Activated naive CD8-positive, alpha-beta T cell treated with anti-CD3 and anti-CD28 coated beads for 36 hours (primary cell): ENCODE measurements at regions not wholly inside any gene's neighbourhood (a gene's known extent, or its start where the extent isn't known, plus 50 kb on each side); places are given as distances from the start of the nearest gene placed in this dataset.

ENCODE experiments used
- DNase-seq: peaks from one replicate; pipeline ENCODE4 v3.0.0; 2021
- H3K27ac Mint-ChIP-seq: one replicate; pipeline ENCODE4 v1.8.0; 2022; ENCODE audit warnings: mild to moderate bottlenecking, moderate library complexity, mixed read lengths
- H3K27me3 Mint-ChIP-seq: one replicate; pipeline ENCODE4 v1.8.0; 2022; ENCODE audit warnings: mild to moderate bottlenecking, mixed read lengths
- H3K36me3 Mint-ChIP-seq: one replicate; pipeline ENCODE4 v1.8.0; 2021; ENCODE audit warnings: mild to moderate bottlenecking, mixed read lengths
- H3K4me1 Mint-ChIP-seq: one replicate; pipeline ENCODE4 v1.8.0; 2021; ENCODE audit warnings: mixed read lengths
- H3K4me3 Mint-ChIP-seq: one replicate; pipeline ENCODE4 v1.8.0; 2022; ENCODE audit warnings: mild to moderate bottlenecking, moderate library complexity, mixed read lengths
- H3K9me3 Mint-ChIP-seq: one replicate; pipeline ENCODE4 v1.8.0; 2022; ENCODE audit warnings: mixed read lengths

- no peaks in the 10 kb centered on the region for H3K27me3 Mint-ChIP-seq
- DNase-seq = peak; percentile 1
- H3K9me3 Mint-ChIP-seq = peaks cover 2% of the 10 kb centered on the region
- no peaks in the 10 kb centered on the region for H3K4me1 Mint-ChIP-seq
- H3K27ac Mint-ChIP-seq = no peak overlapping the region
- no peaks in the 10 kb centered on the region for H3K36me3 Mint-ChIP-seq
- H3K4me3 Mint-ChIP-seq = no peak overlapping the region
These were observed 490.0 kb downstream of the TXNL1 start for GRCh38 chr18:56148373-56148772.

GRCh38 chr18:56146565-56146964 is 491.8 kb downstream of the TXNL1 start:
- Mint-ChIP-seq H3K4me1 (no peaks in the 10 kb centered on the region), H3K4me3 (no peak overlapping the region), H3K27me3 (no peaks in the 10 kb centered on the region)

GRCh38 chr18:56142001-56142400 is 496.4 kb downstream of the TXNL1 start:
- no peak overlapping the region for H3K27ac Mint-ChIP-seq
- no peaks in the 10 kb centered on the region for H3K27me3 Mint-ChIP-seq
- no peak overlapping the region for H3K4me3 Mint-ChIP-seq
- H3K9me3 Mint-ChIP-seq = no peaks in the 10 kb centered on the region
- H3K36me3 Mint-ChIP-seq = no peaks in the 10 kb centered on the region
- DNase-seq = no peak
- H3K4me1 Mint-ChIP-seq = no peaks in the 10 kb centered on the region

More at GRCh38 chr18:56146565-56146964, 491.8 kb downstream of the TXNL1 start:
- no peak for DNase-seq
- Mint-ChIP-seq H3K9me3 (peaks cover 2% of the 10 kb centered on the region), H3K27ac (no peak overlapping the region), H3K36me3 (no peaks in the 10 kb centered on the region)

- Mint-ChIP-seq H3K4me1 (no peaks in the 10 kb centered on the region), H3K4me3 (no peak overlapping the region), H3K9me3 (no peaks in the 10 kb centered on the region), H3K27ac (no peak overlapping the region), H3K27me3 (no peaks in the 10 kb centered on the region), H3K36me3 (no peaks in the 10 kb centered on the region)
- DNase-seq = no peak
These were observed 498.6 kb downstream of the TXNL1 start for GRCh38 chr18:56139792-56140254.

GRCh38 chr18:56139372-56139771 is 499.0 kb downstream of the TXNL1 start:
- no peak overlapping the region for H3K27ac Mint-ChIP-seq
- no peaks in the 10 kb centered on the region for H3K36me3 Mint-ChIP-seq
- H3K27me3 Mint-ChIP-seq = no peaks in the 10 kb centered on the region

GRCh38 chr18:56136105-56136504 is 502.3 kb downstream of the TXNL1 start:
- no peak for DNase-seq
- Mint-ChIP-seq H3K9me3 (peaks cover 2% of the 10 kb centered on the region), H3K4me1 (no peaks in the 10 kb centered on the region), H3K27me3 (no peaks in the 10 kb centered on the region), H3K4me3 (no peak overlapping the region), H3K36me3 (no peaks in the 10 kb centered on the region), H3K27ac (no peak overlapping the region)

More at GRCh38 chr18:56139372-56139771, 499.0 kb downstream of the TXNL1 start:
- DNase-seq = no peak
- no peaks in the 10 kb centered on the region for H3K4me1 Mint-ChIP-seq
- no peak overlapping the region for H3K4me3 Mint-ChIP-seq
- no peaks in the 10 kb centered on the region for H3K9me3 Mint-ChIP-seq

- no peaks in the 10 kb centered on the region for H3K4me1 Mint-ChIP-seq
- no peaks in the 10 kb centered on the region for H3K27me3 Mint-ChIP-seq
- no peaks in the 10 kb centered on the region for H3K36me3 Mint-ChIP-seq
- H3K27ac Mint-ChIP-seq = no peak overlapping the region
- no peak for DNase-seq
- H3K4me3 Mint-ChIP-seq = no peak overlapping the region
- peaks cover 2% of the 10 kb centered on the region for H3K9me3 Mint-ChIP-seq
These were observed 507.9 kb downstream of the TXNL1 start for GRCh38 chr18:56130481-56130880.

GRCh38 chr18:56128153-56128791 is 510.1 kb downstream of the TXNL1 start:
- H3K36me3 Mint-ChIP-seq = no peaks in the 10 kb centered on the region
- no peak overlapping the region for H3K27ac Mint-ChIP-seq
- no peaks in the 10 kb centered on the region for H3K27me3 Mint-ChIP-seq
- peaks cover 2% of the 10 kb centered on the region for H3K9me3 Mint-ChIP-seq
- H3K4me1 Mint-ChIP-seq = no peaks in the 10 kb centered on the region
- no peak for DNase-seq
- H3K4me3 Mint-ChIP-seq = no peak overlapping the region

- no peak for DNase-seq
- Mint-ChIP-seq H3K4me1 (no peaks in the 10 kb centered on the region), H3K4me3 (no peak overlapping the region), H3K27me3 (no peaks in the 10 kb centered on the region), H3K36me3 (no peaks in the 10 kb centered on the region), H3K9me3 (peaks cover 2% of the 10 kb centered on the region), H3K27ac (no peak overlapping the region)
These were observed 510.9 kb downstream of the TXNL1 start for GRCh38 chr18:56127322-56128099.

- DNase-seq = no peak
- no peaks in the 10 kb centered on the region for H3K4me1 Mint-ChIP-seq
- H3K4me3 Mint-ChIP-seq = no peak overlapping the region
- H3K27me3 Mint-ChIP-seq = no peaks in the 10 kb centered on the region
- H3K27ac Mint-ChIP-seq = no peak overlapping the region
- no peaks in the 10 kb centered on the region for H3K9me3 Mint-ChIP-seq
- H3K36me3 Mint-ChIP-seq = no peaks in the 10 kb centered on the region
These were observed 514.2 kb downstream of the TXNL1 start for GRCh38 chr18:56124186-56124585.

GRCh38 chr18:56121669-56122068 is 516.7 kb downstream of the TXNL1 start:
- Mint-ChIP-seq H3K4me1 (no peaks in the 10 kb centered on the region), H3K4me3 (no peak overlapping the region), H3K27ac (no peak overlapping the region), H3K36me3 (no peaks in the 10 kb centered on the region), H3K9me3 (no peaks in the 10 kb centered on the region), H3K27me3 (no peaks in the 10 kb centered on the region)
- no peak for DNase-seq

- H3K4me3 Mint-ChIP-seq = no peak overlapping the region
- no peak for DNase-seq
- no peaks in the 10 kb centered on the region for H3K4me1 Mint-ChIP-seq
- no peaks in the 10 kb centered on the region for H3K9me3 Mint-ChIP-seq
- no peak overlapping the region for H3K27ac Mint-ChIP-seq
- no peaks in the 10 kb centered on the region for H3K36me3 Mint-ChIP-seq
- no peaks in the 10 kb centered on the region for H3K27me3 Mint-ChIP-seq
These were observed 517.6 kb downstream of the TXNL1 start for GRCh38 chr18:56120782-56121181.

GRCh38 chr18:56119681-56120080 is 518.7 kb downstream of the TXNL1 start:
- no peaks in the 10 kb centered on the region for H3K9me3 Mint-ChIP-seq
- no peaks in the 10 kb centered on the region for H3K4me1 Mint-ChIP-seq
- no peak overlapping the region for H3K4me3 Mint-ChIP-seq
- H3K27ac Mint-ChIP-seq = no peak overlapping the region
- DNase-seq = no peak
- H3K36me3 Mint-ChIP-seq = no peaks in the 10 kb centered on the region
- no peaks in the 10 kb centered on the region for H3K27me3 Mint-ChIP-seq

GRCh38 chr18:56118422-56118821 is 520.0 kb downstream of the TXNL1 start:
- Mint-ChIP-seq H3K4me1 (no peaks in the 10 kb centered on the region), H3K4me3 (no peak overlapping the region), H3K36me3 (no peaks in the 10 kb centered on the region), H3K9me3 (no peaks in the 10 kb centered on the region), H3K27ac (no peak overlapping the region), H3K27me3 (no peaks in the 10 kb centered on the region)
- DNase-seq = no peak

GRCh38 chr18:56115071-56116015 is 523.0 kb downstream of the TXNL1 start:
- DNase-seq = no peak

More at GRCh38 chr18:56115071-56116015, 523.0 kb downstream of the TXNL1 start:
- Mint-ChIP-seq H3K9me3 (no peaks in the 10 kb centered on the region), H3K27ac (no peak overlapping the region), H3K27me3 (peaks cover 2% of the 10 kb centered on the region), H3K4me1 (peaks cover 6% of the 10 kb centered on the region), H3K36me3 (no peaks in the 10 kb centered on the region), H3K4me3 (no peak overlapping the region)
